ENCODE measurements at regions not wholly inside any gene's neighbourhood (a gene's known extent, or its start where the extent isn't known, plus 50 kb on each side); places are given as distances from the start of the nearest gene placed in this dataset.

- TF ChIP-seq FOXM1 (IDR thresholded peaks at IDR 0.05; ENCODE audit: borderline replicate concordance) (no peak), ZNF384 (IDR thresholded peaks at IDR 0.05) (no peak), CTBP1 (IDR thresholded peaks at IDR 0.05; ENCODE audit: borderline replicate concordance) (no peak), ARNT (IDR thresholded peaks at IDR 0.05) (no peak), SP1 (IDR thresholded peaks at IDR 0.05) (no peak), TARDBP (IDR thresholded peaks at IDR 0.05) (no peak), SUZ12 (IDR thresholded peaks at IDR 0.05) (no peak), HDGF (IDR thresholded peaks at IDR 0.05; ENCODE audit: borderline replicate concordance) (no peak), PKNOX1 (IDR thresholded peaks at IDR 0.05) (no peak), ELF4 (IDR thresholded peaks at IDR 0.05) (no peak), L3MBTL2 (conservative IDR thresholded peaks at IDR 0.05) (no peak), FOXA1 (IDR thresholded peaks at IDR 0.05) (no peak), FOXK2 (IDR thresholded peaks at IDR 0.05) (no peak)
These were observed 286.4 kb downstream of the C7orf25 start for GRCh38 chr7:42625421-42625820.

Measured in HEK293T (cell line).